OCI-LY1 (cell line): ENCODE measurements at regions not wholly inside any gene's neighbourhood (a gene's known extent, or its start where the extent isn't known, plus 50 kb on each side); places are given as distances from the start of the nearest gene placed in this dataset.

ENCODE experiments used
- EZH2 ChIP-seq: fragments of 200-600 bp; sonication (generic), shearing (Covaris generic); IDR thresholded peaks from 2 replicates; pipeline ENCODE4 v1.8.0; 2017; ENCODE audit warnings: borderline replicate concordance, mixed run types, mild to moderate bottlenecking, antibody characterized with exemption, low read length, moderate library complexity, mixed read lengths
- TF ChIP-seq, protein P1 (sequence below): fragments of 200-600 bp; sonication (generic), shearing (Covaris generic); IDR thresholded peaks from 2 replicates; pipeline ENCODE4 v1.5.1; 2017; ENCODE audit warnings: mild to moderate bottlenecking, antibody characterized with exemption, low read length, moderate library complexity, mixed read lengths

DNA sequence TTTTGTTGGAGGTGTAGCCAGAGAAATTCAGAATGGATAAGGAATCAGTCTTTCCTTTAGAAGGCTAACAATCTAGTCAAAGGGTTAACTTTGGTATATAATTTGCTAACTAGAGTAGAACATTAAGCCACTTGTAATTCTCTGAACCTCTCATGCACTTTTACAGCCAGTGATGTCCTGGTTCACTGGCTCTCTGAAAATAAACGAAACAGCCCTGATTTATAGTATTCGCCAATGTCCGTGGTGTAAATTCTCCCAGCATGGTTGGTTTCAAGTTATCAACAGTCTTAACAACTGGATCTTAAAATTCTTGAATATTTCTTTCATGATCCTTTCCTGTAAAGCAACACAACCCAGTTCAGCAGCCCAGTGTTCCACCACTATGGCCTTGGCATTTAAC lies 500.4 kb upstream of the CDIN1 start:
- TF ChIP-seq, protein P1, sequence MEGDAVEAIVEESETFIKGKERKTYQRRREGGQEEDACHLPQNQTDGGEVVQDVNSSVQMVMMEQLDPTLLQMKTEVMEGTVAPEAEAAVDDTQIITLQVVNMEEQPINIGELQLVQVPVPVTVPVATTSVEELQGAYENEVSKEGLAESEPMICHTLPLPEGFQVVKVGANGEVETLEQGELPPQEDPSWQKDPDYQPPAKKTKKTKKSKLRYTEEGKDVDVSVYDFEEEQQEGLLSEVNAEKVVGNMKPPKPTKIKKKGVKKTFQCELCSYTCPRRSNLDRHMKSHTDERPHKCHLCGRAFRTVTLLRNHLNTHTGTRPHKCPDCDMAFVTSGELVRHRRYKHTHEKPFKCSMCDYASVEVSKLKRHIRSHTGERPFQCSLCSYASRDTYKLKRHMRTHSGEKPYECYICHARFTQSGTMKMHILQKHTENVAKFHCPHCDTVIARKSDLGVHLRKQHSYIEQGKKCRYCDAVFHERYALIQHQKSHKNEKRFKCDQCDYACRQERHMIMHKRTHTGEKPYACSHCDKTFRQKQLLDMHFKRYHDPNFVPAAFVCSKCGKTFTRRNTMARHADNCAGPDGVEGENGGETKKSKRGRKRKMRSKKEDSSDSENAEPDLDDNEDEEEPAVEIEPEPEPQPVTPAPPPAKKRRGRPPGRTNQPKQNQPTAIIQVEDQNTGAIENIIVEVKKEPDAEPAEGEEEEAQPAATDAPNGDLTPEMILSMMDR = no peak
- TF ChIP-seq EZH2 = no peak
